ENCODE measurements at regions not wholly inside any gene's neighbourhood (a gene's known extent, or its start where the extent isn't known, plus 50 kb on each side); places are given as distances from the start of the nearest gene placed in this dataset.

DNA sequence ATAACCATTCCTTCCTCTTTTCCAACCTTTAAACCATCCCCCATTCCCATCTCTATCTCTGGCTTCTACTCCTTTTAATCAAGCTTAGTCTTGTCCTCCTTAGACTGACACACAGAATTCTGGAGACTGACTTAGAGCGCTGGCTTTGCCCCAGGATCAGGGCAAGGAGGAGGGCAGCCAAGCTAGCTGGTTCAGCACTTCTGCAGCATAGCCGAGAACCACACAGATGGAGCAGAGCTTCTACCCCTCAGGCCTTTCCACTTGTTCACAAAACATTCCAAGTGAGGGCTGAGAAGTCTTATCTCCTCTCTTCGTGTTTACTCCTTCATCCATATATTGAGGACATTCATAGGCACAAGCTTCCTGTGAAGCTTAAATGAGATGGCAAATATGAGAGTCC is 246.5 kb upstream of the PEX5L start:
- no peaks in the 10 kb centered on the region for H3K36me3 Mint-ChIP-seq
- Histone ChIP-seq H3K36me3 (ENCODE audit: control insufficient read depth, insufficient read depth, low read length) (no peaks in the 10 kb centered on the region), H3K27me3 (ENCODE audit: control insufficient read depth, insufficient read depth, low read length) (no peaks in the 10 kb centered on the region), H3K4me1 (ENCODE audit: control insufficient read depth, insufficient read depth, low read length) (no peaks in the 10 kb centered on the region), H3K4me3 (ENCODE audit: low read length) (no peak overlapping the region), H3K9me3 (ENCODE audit: control insufficient read depth, insufficient read depth, low read length) (no peaks in the 10 kb centered on the region), H3K27ac (ENCODE audit: low read length) (no peak overlapping the region)
- no peaks in the 10 kb centered on the region for H3K4me1 Mint-ChIP-seq
- ATAC-seq, result no peak
- H3K27ac Mint-ChIP-seq, result no peak overlapping the region
- H3K9me3 Mint-ChIP-seq, result peaks cover 12 to 16% of the 10 kb centered on the region in 2 donors
- whole genome bisulfite sequencing (ENCODE audit: insufficient coverage), result 81% methylated on average over 3 of the region's 3 CpGs
- H3K4me3 Mint-ChIP-seq, result no peak overlapping the region
- TF ChIP-seq, protein P1, sequence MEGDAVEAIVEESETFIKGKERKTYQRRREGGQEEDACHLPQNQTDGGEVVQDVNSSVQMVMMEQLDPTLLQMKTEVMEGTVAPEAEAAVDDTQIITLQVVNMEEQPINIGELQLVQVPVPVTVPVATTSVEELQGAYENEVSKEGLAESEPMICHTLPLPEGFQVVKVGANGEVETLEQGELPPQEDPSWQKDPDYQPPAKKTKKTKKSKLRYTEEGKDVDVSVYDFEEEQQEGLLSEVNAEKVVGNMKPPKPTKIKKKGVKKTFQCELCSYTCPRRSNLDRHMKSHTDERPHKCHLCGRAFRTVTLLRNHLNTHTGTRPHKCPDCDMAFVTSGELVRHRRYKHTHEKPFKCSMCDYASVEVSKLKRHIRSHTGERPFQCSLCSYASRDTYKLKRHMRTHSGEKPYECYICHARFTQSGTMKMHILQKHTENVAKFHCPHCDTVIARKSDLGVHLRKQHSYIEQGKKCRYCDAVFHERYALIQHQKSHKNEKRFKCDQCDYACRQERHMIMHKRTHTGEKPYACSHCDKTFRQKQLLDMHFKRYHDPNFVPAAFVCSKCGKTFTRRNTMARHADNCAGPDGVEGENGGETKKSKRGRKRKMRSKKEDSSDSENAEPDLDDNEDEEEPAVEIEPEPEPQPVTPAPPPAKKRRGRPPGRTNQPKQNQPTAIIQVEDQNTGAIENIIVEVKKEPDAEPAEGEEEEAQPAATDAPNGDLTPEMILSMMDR (IDR thresholded peaks at IDR 0.05), result no peak
- intact Hi-C loops (cut with micrococcal nuclease), result no loop called here
- H3K27me3 Mint-ChIP-seq (ENCODE audit: low read depth in 2 of 2), result no peaks in the 10 kb centered on the region
- no peak for DNase-seq

DNA sequence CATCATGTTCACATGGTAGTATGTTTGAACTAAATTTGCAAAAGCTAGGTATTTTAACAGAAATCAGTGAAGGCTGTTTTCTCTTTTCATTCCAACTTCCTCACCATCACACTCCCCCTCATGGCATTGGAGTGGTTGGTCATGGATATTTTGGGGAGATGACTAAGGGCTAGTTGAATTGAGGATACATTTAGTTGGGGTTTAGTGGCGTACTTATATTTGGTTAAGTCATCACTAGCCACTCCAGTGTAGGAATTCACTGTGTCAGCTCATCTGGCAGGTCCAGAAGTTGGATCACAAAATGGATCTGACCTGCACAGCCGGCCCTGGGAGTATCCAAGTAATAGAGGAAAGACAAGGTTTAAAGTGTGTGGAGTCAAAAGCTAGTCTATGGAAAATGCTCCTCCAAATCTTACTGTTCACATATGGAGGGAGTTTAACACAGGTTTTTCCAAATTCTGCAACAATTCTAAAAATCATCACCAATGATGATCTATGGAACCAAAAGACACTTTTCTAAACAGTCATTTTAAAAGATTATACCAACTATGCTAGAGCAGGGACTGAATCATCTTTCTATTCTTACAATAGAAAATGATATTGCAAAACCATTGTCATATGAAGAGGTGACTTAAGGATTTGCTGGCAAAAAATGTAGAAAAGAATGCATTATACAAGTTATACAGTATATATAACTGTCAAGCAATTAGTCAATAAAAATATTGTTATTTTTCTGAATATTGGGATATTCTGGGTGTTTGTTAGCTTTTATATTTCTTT is 247.8 kb upstream of the PEX5L start:
- Mint-ChIP-seq H3K4me1 (no peaks in the 10 kb centered on the region), H3K9me3 (peaks cover 11 to 18% of the 10 kb centered on the region in 2 donors), H3K27me3 (ENCODE audit: low read depth in 2 of 2) (no peaks in the 10 kb centered on the region), H3K4me3 (no peak overlapping the region), H3K27ac (no peak overlapping the region), H3K36me3 (no peaks in the 10 kb centered on the region)
- no peaks in the 10 kb centered on the region for H3K9me3 ChIP-seq (ENCODE audit: control insufficient read depth, insufficient read depth, low read length)
- no peak overlapping the region for H3K27ac ChIP-seq (ENCODE audit: low read length)
- H3K4me3 ChIP-seq (ENCODE audit: low read length), result no peak overlapping the region
- no peaks in the 10 kb centered on the region for H3K4me1 ChIP-seq (ENCODE audit: control insufficient read depth, insufficient read depth, low read length)
- no peaks in the 10 kb centered on the region for H3K27me3 ChIP-seq (ENCODE audit: control insufficient read depth, insufficient read depth, low read length)
- H3K36me3 ChIP-seq (ENCODE audit: control insufficient read depth, insufficient read depth, low read length), result no peaks in the 10 kb centered on the region
- TF ChIP-seq, protein P1 (IDR thresholded peaks at IDR 0.05), result no peak
- intact Hi-C loops (cut with micrococcal nuclease), result no loop called here
- DNase-seq (no peak), ATAC-seq (no peak)
- 81% methylated on average over 2 of the region's 2 CpGs for WGBS (ENCODE audit: insufficient coverage)

DNA sequence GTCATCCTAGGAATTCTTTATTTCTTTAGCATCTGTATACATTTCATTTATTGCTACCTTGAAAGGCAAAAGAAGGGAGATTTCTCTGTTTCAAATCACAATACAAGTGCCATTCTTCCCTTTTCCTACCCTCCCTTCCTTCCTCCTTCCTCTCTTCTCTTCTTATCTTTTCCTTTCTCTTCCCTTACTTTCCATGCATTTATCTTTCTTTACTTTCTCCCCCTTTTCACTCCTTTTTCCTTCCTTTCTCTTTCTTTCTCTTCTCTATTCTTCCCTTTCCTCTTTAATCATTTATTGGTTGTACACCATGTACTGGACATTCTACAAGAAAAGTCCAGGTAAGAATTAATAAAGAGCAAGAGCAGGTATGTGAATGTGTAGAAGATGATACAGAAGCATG is 251.0 kb upstream of the PEX5L start:
- no peak overlapping the region for H3K27ac ChIP-seq (ENCODE audit: low read length)
- H3K9me3 Mint-ChIP-seq, result peaks cover 16 to 17% of the 10 kb centered on the region in 2 donors
- TF ChIP-seq, protein P1 (IDR thresholded peaks at IDR 0.05), result no peak
- H3K27me3 ChIP-seq (ENCODE audit: control insufficient read depth, insufficient read depth, low read length), result no peaks in the 10 kb centered on the region
- H3K4me3 Mint-ChIP-seq, result no peak overlapping the region
- no peak overlapping the region for H3K4me3 ChIP-seq (ENCODE audit: low read length)
- DNase-seq (no peak), ATAC-seq (no peak)
- intact Hi-C loops (cut with micrococcal nuclease), result no loop called here
- no peaks in the 10 kb centered on the region for H3K27me3 Mint-ChIP-seq (ENCODE audit: low read depth in 2 of 2)
- H3K4me1 Mint-ChIP-seq, result no peaks in the 10 kb centered on the region
- no peaks in the 10 kb centered on the region for H3K36me3 ChIP-seq (ENCODE audit: control insufficient read depth, insufficient read depth, low read length)
- no peaks in the 10 kb centered on the region for H3K4me1 ChIP-seq (ENCODE audit: control insufficient read depth, insufficient read depth, low read length)
- no peaks in the 10 kb centered on the region for H3K36me3 Mint-ChIP-seq
- no peak overlapping the region for H3K27ac Mint-ChIP-seq
- H3K9me3 ChIP-seq (ENCODE audit: control insufficient read depth, insufficient read depth, low read length), result no peaks in the 10 kb centered on the region

DNA sequence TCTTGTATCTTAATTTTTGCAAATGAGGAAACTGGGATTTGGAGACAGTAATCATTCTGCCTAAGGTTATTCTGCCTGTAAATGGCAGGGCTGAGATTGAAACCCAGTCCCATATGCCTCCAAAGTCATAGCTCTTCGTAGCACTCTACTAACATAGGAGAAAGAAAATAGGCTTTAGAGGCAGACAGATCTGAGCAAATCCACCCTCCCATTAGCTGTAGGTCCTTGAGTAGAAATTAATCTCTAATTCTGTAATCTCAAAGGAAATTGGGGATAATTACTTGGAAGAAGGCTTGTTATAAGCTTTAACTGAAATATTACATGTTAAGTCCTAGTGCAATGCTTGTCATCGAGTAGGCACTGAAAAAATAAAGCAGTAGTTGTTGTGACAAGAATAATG is 252.1 kb upstream of the PEX5L start:
- no peaks in the 10 kb centered on the region for H3K27me3 ChIP-seq (ENCODE audit: control insufficient read depth, insufficient read depth, low read length)
- ATAC-seq (no peak), DNase-seq (no peak)
- intact Hi-C loops (cut with micrococcal nuclease), result no loop called here
- H3K27me3 Mint-ChIP-seq (ENCODE audit: low read depth in 2 of 2), result no peaks in the 10 kb centered on the region
- peaks cover 16 to 17% of the 10 kb centered on the region in 2 donors for H3K9me3 Mint-ChIP-seq
- H3K4me3 Mint-ChIP-seq, result no peak overlapping the region
- WGBS (ENCODE audit: insufficient coverage), result no CpG with 5 or more reads among the region's 2 CpGs
- no peaks in the 10 kb centered on the region for H3K9me3 ChIP-seq (ENCODE audit: control insufficient read depth, insufficient read depth, low read length)
- no peaks in the 10 kb centered on the region for H3K36me3 Mint-ChIP-seq
- no peak overlapping the region for H3K4me3 ChIP-seq (ENCODE audit: low read length)
- H3K27ac Mint-ChIP-seq, result no peak overlapping the region
- no peaks in the 10 kb centered on the region for H3K36me3 ChIP-seq (ENCODE audit: control insufficient read depth, insufficient read depth, low read length)
- TF ChIP-seq, protein P1 (IDR thresholded peaks at IDR 0.05), result no peak
- no peaks in the 10 kb centered on the region for H3K4me1 ChIP-seq (ENCODE audit: control insufficient read depth, insufficient read depth, low read length)
- H3K4me1 Mint-ChIP-seq, result no peaks in the 10 kb centered on the region
- no peak overlapping the region for H3K27ac ChIP-seq (ENCODE audit: low read length)
